Astrocyte (in vitro differentiated cells and primary cell): ENCODE measurements at regions not wholly inside any gene's neighbourhood (a gene's known extent, or its start where the extent isn't known, plus 50 kb on each side); places are given as distances from the start of the nearest gene placed in this dataset.

ENCODE experiments used
- DNase-seq: peaks from one replicate; pipeline ENCODE4 v3.0.0-alpha.2; 2010; ENCODE audit warnings: low read depth
- FAIRE-seq: peaks from 2 replicates; lab custom pipeline; 2011; peaks lifted over from hg19 to GRCh38; lab: Jason Lieb, UNC
- H2AFZ ChIP-seq: 2 replicates; pipeline ENCODE4 v1.6.0; 2012; ENCODE audit warnings: low read depth, low read length, inconsistent platforms
- H3K27ac ChIP-seq: 2 replicates; pipeline ENCODE4 v1.5.1; 2011; ENCODE audit warnings: low read depth, low read length, inconsistent platforms
- H3K27me3 ChIP-seq: 2 replicates; pipeline ENCODE4 v1.6.0; 2011; ENCODE audit warnings: low read length, inconsistent platforms; ENCODE audit not compliant: insufficient read depth
- H3K36me3 ChIP-seq: 2 replicates; pipeline ENCODE4 v1.5.1; 2011; ENCODE audit warnings: low read length, inconsistent platforms; ENCODE audit not compliant: insufficient read depth
- H3K4me1 ChIP-seq: 2 replicates; pipeline ENCODE4 v1.5.1; 2011; ENCODE audit warnings: low read length, inconsistent platforms; ENCODE audit not compliant: insufficient read depth
- H3K4me2 ChIP-seq: 2 replicates; pipeline ENCODE4 v1.6.0; 2012; ENCODE audit warnings: low read length, inconsistent platforms
- H3K4me3 ChIP-seq: 2 replicates; pipeline ENCODE4 v1.5.1; 2011; ENCODE audit warnings: low read depth, mild to moderate bottlenecking, low read length, inconsistent platforms; ENCODE audit not compliant: insufficient read depth
- H3K79me2 ChIP-seq: 2 replicates; pipeline ENCODE4 v1.6.0; 2012; ENCODE audit warnings: mild to moderate bottlenecking, low read length, inconsistent platforms; ENCODE audit not compliant: insufficient read depth
- H3K9ac ChIP-seq: 2 replicates; pipeline ENCODE4 v1.6.0; 2012; ENCODE audit warnings: mild to moderate bottlenecking, low read length, inconsistent platforms
- H3K9me3 ChIP-seq: 2 replicates; pipeline ENCODE4 v1.5.1; 2012; ENCODE audit warnings: low read depth, mild to moderate bottlenecking, low read length, inconsistent platforms; ENCODE audit not compliant: insufficient read depth
- H4K20me1 ChIP-seq: 2 replicates; pipeline ENCODE4 v1.6.0; 2012; ENCODE audit warnings: low read length, inconsistent platforms; ENCODE audit not compliant: insufficient read depth
- H3K27ac Mint-ChIP-seq: one replicate; pipeline ENCODE4 v1.8.0; 2021; ENCODE audit warnings: mild to moderate bottlenecking, mixed read lengths; ENCODE audit not compliant: unreplicated experiment
- H3K27me3 Mint-ChIP-seq: one replicate; pipeline ENCODE4 v1.8.0; 2021; ENCODE audit warnings: low read depth, mixed read lengths; ENCODE audit not compliant: unreplicated experiment
- H3K36me3 Mint-ChIP-seq: one replicate; pipeline ENCODE4 v1.8.0; 2021; ENCODE audit warnings: low read depth, mixed read lengths; ENCODE audit not compliant: unreplicated experiment
- H3K4me1 Mint-ChIP-seq: one replicate; pipeline ENCODE4 v1.8.0; 2021; ENCODE audit warnings: low read depth, mixed read lengths; ENCODE audit not compliant: unreplicated experiment
- H3K4me3 Mint-ChIP-seq: one replicate; pipeline ENCODE4 v1.8.0; 2021; ENCODE audit warnings: mild to moderate bottlenecking, moderate library complexity, mixed read lengths; ENCODE audit not compliant: unreplicated experiment
- H3K9me3 Mint-ChIP-seq: one replicate; pipeline ENCODE4 v1.8.0; 2021; ENCODE audit warnings: mild to moderate bottlenecking, mixed read lengths; ENCODE audit not compliant: unreplicated experiment
- EZH2 ChIP-seq: IDR thresholded peaks from 2 replicates; pipeline ENCODE4 v1.6.1; 2012; ENCODE audit warnings: mild to moderate bottlenecking, low read length, inconsistent platforms; ENCODE audit not compliant: insufficient read depth
- TF ChIP-seq, protein P1 (sequence below): IDR thresholded peaks from 2 replicates; pipeline ENCODE4 v1.5.1; 2011; ENCODE audit warnings: low read depth, mild to moderate bottlenecking, inconsistent platforms, low read length, moderate library complexity; ENCODE audit not compliant: insufficient read depth

DNA sequence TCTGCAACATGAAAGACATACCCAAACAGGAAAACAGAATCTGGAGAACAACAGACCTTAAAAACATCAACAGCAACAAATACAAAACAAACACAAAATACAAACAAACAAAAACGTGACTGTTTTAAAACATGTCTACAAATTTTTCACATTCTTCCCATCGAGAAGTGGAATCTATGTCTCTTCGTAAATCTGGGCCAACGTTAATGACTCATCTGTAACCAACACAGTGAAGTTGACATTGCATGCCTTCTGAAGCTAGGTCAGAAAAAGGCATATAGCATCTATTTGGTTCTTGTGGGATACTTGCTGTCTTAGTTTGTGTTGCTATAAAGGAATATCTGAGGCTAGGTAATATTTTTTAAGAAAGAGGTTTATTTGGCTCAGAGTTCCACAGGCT is 139.2 kb upstream of the FOXN2 start:
- H3K4me1 Mint-ChIP-seq, result peaks cover 8% of the 10 kb centered on the region
- H3K27me3 ChIP-seq, result no peaks in the 10 kb centered on the region
- no peak overlapping the region for H3K4me3 ChIP-seq
- TF ChIP-seq, protein P1, sequence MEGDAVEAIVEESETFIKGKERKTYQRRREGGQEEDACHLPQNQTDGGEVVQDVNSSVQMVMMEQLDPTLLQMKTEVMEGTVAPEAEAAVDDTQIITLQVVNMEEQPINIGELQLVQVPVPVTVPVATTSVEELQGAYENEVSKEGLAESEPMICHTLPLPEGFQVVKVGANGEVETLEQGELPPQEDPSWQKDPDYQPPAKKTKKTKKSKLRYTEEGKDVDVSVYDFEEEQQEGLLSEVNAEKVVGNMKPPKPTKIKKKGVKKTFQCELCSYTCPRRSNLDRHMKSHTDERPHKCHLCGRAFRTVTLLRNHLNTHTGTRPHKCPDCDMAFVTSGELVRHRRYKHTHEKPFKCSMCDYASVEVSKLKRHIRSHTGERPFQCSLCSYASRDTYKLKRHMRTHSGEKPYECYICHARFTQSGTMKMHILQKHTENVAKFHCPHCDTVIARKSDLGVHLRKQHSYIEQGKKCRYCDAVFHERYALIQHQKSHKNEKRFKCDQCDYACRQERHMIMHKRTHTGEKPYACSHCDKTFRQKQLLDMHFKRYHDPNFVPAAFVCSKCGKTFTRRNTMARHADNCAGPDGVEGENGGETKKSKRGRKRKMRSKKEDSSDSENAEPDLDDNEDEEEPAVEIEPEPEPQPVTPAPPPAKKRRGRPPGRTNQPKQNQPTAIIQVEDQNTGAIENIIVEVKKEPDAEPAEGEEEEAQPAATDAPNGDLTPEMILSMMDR, result no peak
- no peak for TF ChIP-seq EZH2
- no peak overlapping the region for H2AFZ ChIP-seq
- no peaks in the 10 kb centered on the region for H4K20me1 ChIP-seq
- H3K4me1 ChIP-seq, result no peaks in the 10 kb centered on the region
- H3K27me3 Mint-ChIP-seq, result no peaks in the 10 kb centered on the region
- no peaks in the 10 kb centered on the region for H3K9me3 ChIP-seq
- peak overlapping the region; percentile 84 for H3K27ac Mint-ChIP-seq
- H3K9me3 Mint-ChIP-seq, result peaks cover 9% of the 10 kb centered on the region
- H3K36me3 Mint-ChIP-seq, result peaks cover 2% of the 10 kb centered on the region
- no peaks in the 10 kb centered on the region for H3K79me2 ChIP-seq
- no peaks in the 10 kb centered on the region for H3K36me3 ChIP-seq
- FAIRE-seq (peak; percentile 58), DNase-seq (peak; percentile 57)
- no peak overlapping the region for H3K4me3 Mint-ChIP-seq
- H3K27ac ChIP-seq, result no peak overlapping the region
- H3K4me2 ChIP-seq, result no peak overlapping the region
- H3K9ac ChIP-seq, result no peak overlapping the region

DNA sequence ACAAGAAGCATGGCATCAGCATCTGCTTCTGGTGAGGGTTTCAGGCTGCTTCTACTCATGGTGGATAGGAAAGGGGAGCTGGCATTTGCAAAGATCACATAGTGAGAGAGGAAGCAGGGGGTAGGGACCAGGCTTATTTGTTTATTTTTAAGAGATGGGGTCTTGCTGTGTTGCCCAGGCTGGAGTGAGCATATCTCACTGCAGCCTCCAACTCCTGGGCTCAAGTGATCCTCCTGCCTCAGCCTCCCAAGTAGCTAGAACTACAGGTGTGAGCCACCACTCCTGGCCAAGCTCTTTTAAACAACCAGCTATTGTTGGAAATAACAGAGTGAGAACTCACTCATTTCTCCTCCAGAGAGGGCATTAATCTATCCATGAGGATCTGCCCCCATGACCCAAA is 138.8 kb upstream of the FOXN2 start:
- peaks cover 9% of the 10 kb centered on the region for H3K9me3 Mint-ChIP-seq
- Histone ChIP-seq H3K27ac (no peak overlapping the region), H3K9ac (no peak overlapping the region), H2AFZ (no peak overlapping the region), H3K9me3 (no peaks in the 10 kb centered on the region), H3K4me3 (no peak overlapping the region), H3K4me2 (no peak overlapping the region), H3K36me3 (no peaks in the 10 kb centered on the region), H4K20me1 (no peaks in the 10 kb centered on the region), H3K27me3 (no peaks in the 10 kb centered on the region), H3K79me2 (no peaks in the 10 kb centered on the region), H3K4me1 (no peaks in the 10 kb centered on the region)
- TF ChIP-seq, protein P1, result no peak
- no peak for TF ChIP-seq EZH2
- no peak overlapping the region for H3K27ac Mint-ChIP-seq
- FAIRE-seq (no peak), DNase-seq (no peak)
- no peaks in the 10 kb centered on the region for H3K27me3 Mint-ChIP-seq
- peaks cover 8% of the 10 kb centered on the region for H3K4me1 Mint-ChIP-seq
- no peak overlapping the region for H3K4me3 Mint-ChIP-seq
- peaks cover 2% of the 10 kb centered on the region for H3K36me3 Mint-ChIP-seq

DNA sequence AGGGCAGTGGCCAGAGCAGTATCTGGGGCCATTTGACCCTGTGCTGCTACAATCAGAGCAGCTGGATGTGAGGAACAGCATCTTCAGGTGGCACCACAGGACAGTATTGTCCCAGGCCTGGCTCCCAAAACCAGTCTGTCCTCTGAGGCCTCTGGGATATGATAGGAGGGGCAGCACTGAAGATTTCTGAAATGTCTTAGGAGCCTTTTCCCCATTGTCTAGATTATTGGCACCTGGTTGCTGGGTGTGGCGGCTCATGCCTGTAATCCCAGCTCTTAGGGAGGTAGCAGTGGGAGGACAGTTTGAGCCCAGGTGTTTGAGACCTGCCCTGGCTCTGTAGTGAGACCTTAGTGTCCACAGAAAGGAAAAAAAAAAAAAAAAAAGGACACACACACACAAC is 137.6 kb upstream of the FOXN2 start:
- Histone ChIP-seq H4K20me1 (no peaks in the 10 kb centered on the region), H3K27ac (no peak overlapping the region), H3K9ac (no peak overlapping the region), H3K36me3 (no peaks in the 10 kb centered on the region), H3K79me2 (no peaks in the 10 kb centered on the region), H2AFZ (no peak overlapping the region), H3K4me2 (no peak overlapping the region), H3K4me1 (no peaks in the 10 kb centered on the region), H3K9me3 (no peaks in the 10 kb centered on the region), H3K4me3 (no peak overlapping the region), H3K27me3 (no peaks in the 10 kb centered on the region)
- TF ChIP-seq EZH2, result no peak
- TF ChIP-seq, protein P1, result no peak
- Mint-ChIP-seq H3K4me3 (no peak overlapping the region), H3K4me1 (peaks cover 8% of the 10 kb centered on the region), H3K9me3 (peaks cover 9% of the 10 kb centered on the region), H3K36me3 (peaks cover 2% of the 10 kb centered on the region), H3K27me3 (no peaks in the 10 kb centered on the region), H3K27ac (no peak overlapping the region)
- DNase-seq (no peak), FAIRE-seq (no peak)
